ENCODE measurements at regions not wholly inside any gene's neighbourhood (a gene's known extent, or its start where the extent isn't known, plus 50 kb on each side); places are given as distances from the start of the nearest gene placed in this dataset.

GRCh38 chr6:165929607-165930006, 238.0 kb downstream of the TBXT start:
- peaks cover 3% of the 10 kb centered on the region for H3K4me1 Mint-ChIP-seq (ENCODE audit: unreplicated experiment)
- H3K9me3 Mint-ChIP-seq (ENCODE audit: unreplicated experiment) = no peaks in the 10 kb centered on the region
- peaks cover 6% of the 10 kb centered on the region for H3K27me3 Mint-ChIP-seq (ENCODE audit: unreplicated experiment)
- H3K27ac Mint-ChIP-seq (ENCODE audit: unreplicated experiment) = no peak overlapping the region
- H3K4me3 Mint-ChIP-seq (ENCODE audit: unreplicated experiment) = no peak overlapping the region
- TF ChIP-seq CTCF (IDR thresholded peaks at IDR 0.05; ENCODE audit: unreplicated experiment) = no peak
- no peak for DNase-seq (ENCODE audit: low spot score)
- no peaks in the 10 kb centered on the region for H3K36me3 Mint-ChIP-seq (ENCODE audit: low read depth, unreplicated experiment)

- Mint-ChIP-seq H3K27ac (ENCODE audit: unreplicated experiment) (no peak overlapping the region), H3K27me3 (ENCODE audit: unreplicated experiment) (peaks cover 5% of the 10 kb centered on the region), H3K4me3 (ENCODE audit: unreplicated experiment) (no peak overlapping the region), H3K4me1 (ENCODE audit: unreplicated experiment) (peaks cover 3% of the 10 kb centered on the region), H3K9me3 (ENCODE audit: unreplicated experiment) (no peaks in the 10 kb centered on the region), H3K36me3 (ENCODE audit: low read depth, unreplicated experiment) (no peaks in the 10 kb centered on the region)
- no peak for DNase-seq (ENCODE audit: low spot score)
- no peak for TF ChIP-seq CTCF (IDR thresholded peaks at IDR 0.05; ENCODE audit: unreplicated experiment)
These were observed 241.3 kb downstream of the TBXT start for GRCh38 chr6:165926378-165926777.

- Mint-ChIP-seq H3K4me3 (ENCODE audit: unreplicated experiment) (no peak overlapping the region), H3K36me3 (ENCODE audit: low read depth, unreplicated experiment) (no peaks in the 10 kb centered on the region), H3K27ac (ENCODE audit: unreplicated experiment) (no peak overlapping the region), H3K4me1 (ENCODE audit: unreplicated experiment) (peaks cover 3% of the 10 kb centered on the region), H3K27me3 (ENCODE audit: unreplicated experiment) (peaks cover 5% of the 10 kb centered on the region), H3K9me3 (ENCODE audit: unreplicated experiment) (no peaks in the 10 kb centered on the region)
- DNase-seq (ENCODE audit: low spot score) = no peak
- no peak for TF ChIP-seq CTCF (IDR thresholded peaks at IDR 0.05; ENCODE audit: unreplicated experiment)
These were observed 242.0 kb downstream of the TBXT start for GRCh38 chr6:165925474-165926156.

- TF ChIP-seq CTCF (IDR thresholded peaks at IDR 0.05; ENCODE audit: unreplicated experiment) = no peak
- no peaks in the 10 kb centered on the region for H3K4me1 Mint-ChIP-seq (ENCODE audit: unreplicated experiment)
- H3K4me3 Mint-ChIP-seq (ENCODE audit: unreplicated experiment) = no peak overlapping the region
- no peaks in the 10 kb centered on the region for H3K9me3 Mint-ChIP-seq (ENCODE audit: unreplicated experiment)
- H3K27me3 Mint-ChIP-seq (ENCODE audit: unreplicated experiment) = peaks cover under 1% of the 10 kb centered on the region
- H3K27ac Mint-ChIP-seq (ENCODE audit: unreplicated experiment) = no peak overlapping the region
- no peak for DNase-seq (ENCODE audit: low spot score)
- H3K36me3 Mint-ChIP-seq (ENCODE audit: low read depth, unreplicated experiment) = no peaks in the 10 kb centered on the region
These were observed 245.3 kb downstream of the TBXT start for GRCh38 chr6:165922309-165922794.

- no peak for TF ChIP-seq CTCF (IDR thresholded peaks at IDR 0.05; ENCODE audit: unreplicated experiment)
- H3K27ac Mint-ChIP-seq (ENCODE audit: unreplicated experiment) = no peak overlapping the region
- no peaks in the 10 kb centered on the region for H3K4me1 Mint-ChIP-seq (ENCODE audit: unreplicated experiment)
- H3K36me3 Mint-ChIP-seq (ENCODE audit: low read depth, unreplicated experiment) = no peaks in the 10 kb centered on the region
- no peaks in the 10 kb centered on the region for H3K9me3 Mint-ChIP-seq (ENCODE audit: unreplicated experiment)
- H3K27me3 Mint-ChIP-seq (ENCODE audit: unreplicated experiment) = peaks cover 2% of the 10 kb centered on the region
- H3K4me3 Mint-ChIP-seq (ENCODE audit: unreplicated experiment) = no peak overlapping the region
- DNase-seq (ENCODE audit: low spot score) = no peak
These were observed 246.6 kb downstream of the TBXT start for GRCh38 chr6:165920896-165921671.

All from endothelial cell (in vitro differentiated cells).